Ovary (tissue), 3 donors: ENCODE measurements at regions not wholly inside any gene's neighbourhood (a gene's known extent, or its start where the extent isn't known, plus 50 kb on each side); places are given as distances from the start of the nearest gene placed in this dataset.

Source experiments
- CTCF ChIP-seq, 3 donors: fragments of 450-650 bp in 2 of 3; fragments of 200-600 bp in 1 of 3; IDR thresholded peaks; one replicate each; pipeline versions ENCODE4 v1.5.1 to v1.8.0; 2016 to 2022; ENCODE audit warnings: antibody characterized with exemption in 3 of 3, mild to moderate bottlenecking in 1 of 3
- POLR2A ChIP-seq: fragments of 450-650 bp; IDR thresholded peaks from one replicate; pipeline ENCODE4 v1.6.1; 2017; ENCODE audit warnings: antibody characterized with exemption, mild to moderate bottlenecking, moderate library complexity
- donor health status: DM: no; HTN: no; CAD: no.

- TF ChIP-seq CTCF (IDR thresholded peaks at IDR 0.05) (no peak), POLR2A (no peak)
Measured at GRCh38 chr2:16119741-16120140, 179.4 kb downstream of the MYCN start.
